ENCODE measurements at regions not wholly inside any gene's neighbourhood (a gene's known extent, or its start where the extent isn't known, plus 50 kb on each side); places are given as distances from the start of the nearest gene placed in this dataset.

DNA sequence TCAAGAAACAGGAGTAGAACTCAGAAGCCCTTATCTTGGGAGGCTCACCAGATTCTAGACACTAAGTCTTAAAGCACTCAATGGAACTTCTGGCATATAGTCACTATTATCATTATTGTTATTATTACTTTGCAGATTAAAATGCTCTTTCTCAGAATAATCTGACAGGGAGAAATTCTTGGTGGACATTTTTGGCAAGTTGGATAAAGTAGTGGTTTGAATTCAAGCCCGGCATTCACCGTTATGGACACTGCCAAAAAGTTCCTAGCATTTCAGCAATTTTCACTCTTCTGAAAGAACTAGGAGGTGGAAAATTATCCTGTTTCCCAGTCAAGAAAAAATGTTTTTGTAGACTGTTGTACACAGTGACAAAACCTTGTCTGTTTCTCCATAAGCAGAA lies 179.6 kb upstream of the ISX start:
- DNase-seq (ENCODE audit: low read depth in 2 of 2), result no peak

DNA sequence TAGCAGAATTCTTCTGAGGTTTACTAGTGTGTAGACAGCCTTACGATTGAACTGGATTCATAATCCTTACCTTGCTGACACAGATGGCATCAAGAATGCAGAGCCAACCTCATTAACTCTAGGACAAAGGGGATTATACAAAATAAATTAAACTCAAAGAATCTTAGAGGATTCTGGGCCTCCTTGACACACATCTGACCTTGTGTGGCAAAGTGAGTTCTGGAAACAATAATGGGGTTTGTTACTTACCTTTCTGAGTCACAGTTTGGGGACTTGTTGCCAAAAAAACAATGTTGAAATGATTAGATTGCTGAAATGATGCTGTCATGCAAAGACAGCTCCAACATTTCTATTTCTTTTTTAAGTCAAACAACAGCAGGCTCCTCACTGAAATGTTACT lies 179.1 kb upstream of the ISX start:
- no peak for DNase-seq (ENCODE audit: low read depth in 2 of 2)

DNA sequence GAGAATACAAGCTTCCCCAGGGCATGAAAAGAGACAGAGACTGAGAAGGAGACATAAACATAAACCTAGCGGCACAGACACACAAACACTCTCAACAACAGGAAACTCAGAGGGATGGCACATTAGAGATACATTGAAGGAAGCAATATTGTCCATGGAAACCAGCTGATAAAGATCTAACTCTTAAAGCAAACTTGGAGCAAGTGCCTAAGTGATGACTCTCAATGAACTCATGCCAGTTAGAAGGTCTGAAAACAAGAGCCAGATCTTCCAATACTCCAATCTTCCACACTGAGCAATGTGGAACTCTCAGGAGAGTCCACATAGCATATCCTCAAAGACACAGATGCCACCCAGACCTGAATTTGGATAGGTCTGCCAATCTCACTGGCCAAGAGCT lies 168.8 kb upstream of the ISX start:
- no peak for DNase-seq (ENCODE audit: low read depth in 2 of 2)

DNA sequence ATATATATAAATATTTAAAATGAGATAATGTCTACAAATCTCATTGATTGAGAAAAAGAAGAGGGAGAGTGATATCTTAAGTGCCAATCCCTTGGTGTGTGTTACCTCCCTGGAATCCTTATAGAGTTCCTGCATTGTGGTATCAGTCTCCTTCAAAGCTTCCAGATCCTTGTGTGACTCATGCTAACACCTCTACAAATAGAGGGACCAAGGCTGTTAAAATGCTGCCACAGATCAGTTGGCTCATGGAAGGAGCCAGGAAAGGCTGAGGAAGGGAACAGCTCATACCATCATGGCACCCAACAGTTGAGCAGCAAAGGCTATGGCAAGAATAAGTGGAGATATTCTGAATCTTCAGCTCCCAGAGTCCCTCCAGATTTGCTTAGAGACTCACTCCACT lies 163.6 kb upstream of the ISX start:
- DNase-seq (ENCODE audit: low read depth in 2 of 2), result no peak

DNA sequence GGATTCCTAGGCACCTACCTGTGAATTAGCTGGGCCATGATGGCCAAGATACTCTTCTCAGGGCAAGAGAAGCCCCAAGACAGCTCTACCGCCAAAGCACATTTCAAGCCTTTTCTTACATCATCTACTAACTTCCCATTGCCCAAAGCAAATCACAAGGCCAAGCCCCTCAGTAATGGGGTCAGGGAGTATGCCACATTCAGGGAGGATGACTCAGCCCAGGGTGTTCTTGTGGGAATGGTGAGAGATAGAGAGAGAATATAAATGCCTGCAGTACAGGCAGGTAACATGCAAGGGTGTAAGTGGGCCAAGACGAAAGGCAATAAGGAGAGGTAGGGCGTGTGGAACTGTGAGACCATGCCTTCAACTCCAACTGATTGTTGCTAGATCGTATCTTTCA lies 162.5 kb upstream of the ISX start:
- no peak for DNase-seq (ENCODE audit: low read depth in 2 of 2)

DNA sequence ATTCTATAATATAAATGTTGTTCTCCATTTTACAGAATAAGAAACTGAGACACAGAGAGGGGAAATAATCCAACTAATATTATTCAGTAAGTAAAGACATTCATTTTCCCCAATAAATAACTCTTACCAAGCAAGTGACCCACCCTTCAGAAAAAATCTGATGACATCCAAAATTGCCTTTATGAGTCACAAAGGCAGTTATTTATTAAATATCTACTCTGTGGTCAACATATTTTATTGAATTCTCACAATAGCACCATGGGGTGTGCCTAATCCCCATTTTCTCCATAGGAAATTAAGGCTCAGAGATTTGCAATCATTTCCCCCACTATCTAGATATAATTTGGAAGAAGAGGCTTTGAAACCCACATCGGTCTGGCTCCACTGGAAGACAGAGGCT lies 161.5 kb upstream of the ISX start:
- no peak for DNase-seq (ENCODE audit: low read depth in 2 of 2)

DNA sequence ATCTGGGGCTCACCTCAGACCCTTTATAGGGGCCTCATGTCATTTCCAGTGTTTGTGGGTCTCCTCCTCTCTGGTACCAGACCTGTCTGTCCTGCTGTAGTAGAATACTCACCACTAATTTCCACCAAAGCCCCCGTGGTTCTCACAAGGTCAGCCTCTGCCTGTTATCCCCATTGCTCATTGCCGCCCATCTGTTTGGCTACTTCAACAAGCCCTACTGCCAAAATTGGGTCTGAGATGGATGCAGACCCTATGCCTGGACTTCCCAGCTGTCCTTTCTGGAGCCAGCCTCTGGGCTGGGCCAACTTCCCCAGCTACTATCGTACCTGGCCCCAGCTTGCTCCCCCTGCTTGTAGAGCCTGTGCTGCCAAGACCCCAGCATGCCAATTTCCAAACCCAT lies 152.1 kb upstream of the ISX start:
- DNase-seq (ENCODE audit: low read depth in 2 of 2), result no peak

DNA sequence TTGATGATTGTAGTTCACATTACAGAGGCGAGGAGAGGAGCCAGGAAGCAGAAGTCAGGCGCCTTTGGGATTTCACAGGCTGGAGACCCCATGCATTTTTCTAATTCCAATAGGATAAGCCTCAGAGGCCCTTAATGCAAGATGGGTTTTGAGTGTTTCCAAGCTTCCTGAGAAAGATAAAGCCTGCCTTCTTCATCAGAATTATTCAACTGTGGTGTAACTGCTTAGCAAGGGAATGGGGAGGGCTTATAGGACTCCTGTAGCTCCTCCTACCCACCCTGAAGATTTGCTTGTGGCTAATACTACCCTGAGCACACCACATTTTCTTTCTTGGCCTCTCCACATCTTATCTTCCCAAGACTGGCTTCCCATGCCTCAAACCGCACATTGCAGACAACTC lies 151.1 kb upstream of the ISX start:
- DNase-seq (ENCODE audit: low read depth in 2 of 2), result no peak

DNA sequence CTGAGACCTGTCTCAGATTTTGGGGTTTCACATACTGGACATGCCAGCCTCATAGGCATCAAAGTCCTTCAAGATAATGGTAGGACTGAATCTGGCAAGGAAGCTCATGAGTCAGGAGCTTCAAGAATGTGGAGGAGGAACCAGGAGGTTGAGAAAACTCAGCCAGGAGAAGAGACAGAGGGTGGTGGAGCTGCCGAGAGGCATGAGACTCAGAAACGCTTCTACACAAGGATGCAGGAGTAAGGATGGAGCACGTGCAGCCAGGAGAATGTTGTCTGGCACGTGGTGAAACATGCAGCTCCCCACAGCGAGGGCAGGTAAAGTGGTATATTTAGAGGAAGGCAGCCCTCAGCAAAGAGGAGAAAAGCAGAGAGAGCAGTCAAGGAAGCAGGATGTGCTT lies 148.7 kb upstream of the ISX start:
- DNase-seq (ENCODE audit: low read depth in 2 of 2), result no peak

DNA sequence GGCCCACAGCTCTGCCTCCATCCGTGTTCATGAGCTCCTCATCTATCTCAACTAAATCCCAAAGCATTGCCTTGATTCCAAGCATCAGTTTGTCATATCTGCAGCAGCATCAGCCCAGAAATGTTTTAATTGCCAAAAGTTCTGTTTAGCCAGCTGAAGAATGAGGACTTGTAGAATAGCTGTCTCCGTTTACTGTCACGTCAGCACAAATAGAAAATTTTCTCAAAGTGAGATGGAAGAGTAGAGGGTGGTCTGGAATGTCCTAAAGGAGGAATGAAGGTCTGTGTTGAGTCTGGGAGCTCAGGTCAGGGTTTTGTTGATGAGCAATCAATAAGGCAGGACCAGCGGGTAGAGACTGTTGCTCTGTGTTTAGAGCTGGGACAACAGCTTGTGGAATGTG lies 134.9 kb upstream of the ISX start:
- no peak for DNase-seq (ENCODE audit: low read depth in 2 of 2)

DNA sequence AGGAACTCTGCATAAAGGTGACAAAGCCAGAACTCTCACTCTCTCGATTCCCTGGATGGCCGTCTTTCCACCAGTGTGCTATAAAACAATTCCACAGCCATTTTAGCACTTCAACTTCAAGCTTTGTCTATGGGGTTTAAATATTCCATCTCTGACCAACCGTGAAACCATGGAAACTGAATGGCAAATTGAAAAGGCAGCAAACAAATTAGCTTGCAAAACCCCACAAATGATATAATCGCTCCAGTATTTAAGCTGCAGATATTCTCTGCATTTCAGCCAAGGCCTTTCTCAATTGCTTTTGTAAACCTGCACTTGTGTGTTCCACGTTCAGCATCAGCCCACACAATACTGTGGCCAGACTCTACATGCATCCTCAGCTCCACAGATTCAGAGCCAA lies 131.7 kb upstream of the ISX start:
- no peak for DNase-seq (ENCODE audit: low read depth in 2 of 2)

DNA sequence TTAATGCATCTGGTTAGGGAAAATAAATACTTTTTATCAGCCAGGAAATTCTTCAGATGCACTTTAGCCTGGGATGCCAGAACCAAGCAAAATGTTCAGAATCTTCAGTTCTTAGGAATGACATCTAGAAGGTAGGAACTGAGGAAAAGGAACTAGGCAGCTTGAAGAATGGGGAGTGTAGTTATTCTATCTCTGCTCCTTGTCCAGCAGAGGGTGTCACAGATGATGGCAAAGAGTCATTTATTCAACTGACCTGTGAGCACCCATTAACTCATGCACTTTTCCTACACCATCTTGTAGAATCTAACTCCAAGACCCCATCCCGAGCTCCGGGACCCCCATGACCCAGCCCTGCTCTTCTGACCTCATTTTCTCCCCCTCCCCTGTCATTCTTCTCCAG lies 122.1 kb upstream of the ISX start:
- DNase-seq (ENCODE audit: low read depth in 2 of 2), result no peak

DNA sequence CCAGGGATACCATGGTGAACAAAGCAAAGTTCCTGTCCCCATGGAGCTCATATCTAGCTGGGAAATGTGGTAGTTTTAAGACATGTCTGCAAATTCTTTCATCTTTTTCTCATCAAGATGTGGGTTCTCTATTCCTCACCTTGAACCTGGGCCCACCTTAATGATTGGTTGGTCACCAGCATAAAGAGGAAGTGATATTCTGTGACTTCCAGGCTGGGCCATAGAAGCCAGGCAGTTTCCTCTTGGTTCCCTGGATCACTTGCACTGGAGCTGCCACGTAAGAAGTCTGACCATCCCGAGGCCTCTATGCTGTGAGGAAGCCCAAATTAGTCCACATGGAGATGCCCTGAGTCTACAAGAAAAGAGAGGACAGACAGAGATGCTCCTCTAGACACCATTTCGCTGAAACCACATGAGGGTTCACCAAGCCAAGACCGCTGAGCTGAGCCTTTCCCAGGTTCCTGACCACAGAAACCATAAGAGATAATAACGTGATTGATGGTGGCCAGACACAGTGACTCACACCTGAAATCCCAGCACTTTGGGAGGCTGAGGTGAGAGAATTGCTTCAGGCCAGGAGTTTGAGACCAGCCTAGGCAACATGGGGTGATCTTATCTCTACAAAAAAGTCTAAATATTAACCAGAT lies 119.5 kb upstream of the ISX start:
- DNase-seq (ENCODE audit: low read depth in 2 of 2), result no peak

DNA sequence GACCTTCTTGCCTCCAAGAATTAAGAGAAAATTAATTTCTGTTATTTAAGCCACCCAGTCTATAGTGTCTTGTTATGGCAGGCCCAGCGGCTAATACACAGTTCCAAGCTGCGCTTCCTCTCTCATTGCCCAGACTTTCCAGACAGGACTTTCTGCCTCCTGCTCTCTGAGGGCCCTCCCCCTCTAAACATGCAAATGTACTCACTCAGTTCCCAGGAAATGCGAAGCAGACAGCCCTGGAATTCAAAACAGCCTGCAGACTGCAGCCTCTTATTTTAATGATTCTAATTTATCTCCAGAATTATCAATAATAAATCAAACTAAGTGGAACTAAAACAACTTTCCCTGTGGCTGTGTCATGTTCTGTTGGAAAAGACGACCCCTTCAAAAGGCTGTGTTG lies 115.5 kb upstream of the ISX start:
- no peak for DNase-seq (ENCODE audit: low read depth in 2 of 2)

DNA sequence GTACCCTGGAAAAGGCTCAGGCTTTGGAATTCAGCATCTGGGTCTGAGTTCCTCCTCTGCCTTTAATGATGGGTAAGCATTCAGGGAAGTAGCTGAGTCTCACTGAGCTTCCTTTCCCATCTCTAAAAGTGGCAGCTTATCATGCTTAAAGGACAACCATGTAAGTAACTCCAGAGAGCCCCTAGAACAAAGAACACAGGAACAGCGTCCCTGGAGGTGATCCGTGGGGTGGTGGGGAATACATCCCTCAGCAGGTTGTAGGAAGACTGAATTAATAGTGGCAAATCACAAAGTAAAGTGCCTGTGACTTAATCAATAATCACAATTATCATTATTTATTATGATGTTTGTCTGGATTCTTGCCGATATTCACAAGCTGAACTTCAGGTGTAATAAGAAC lies 114.7 kb upstream of the ISX start:
- no peak for DNase-seq (ENCODE audit: low read depth in 2 of 2)

DNA sequence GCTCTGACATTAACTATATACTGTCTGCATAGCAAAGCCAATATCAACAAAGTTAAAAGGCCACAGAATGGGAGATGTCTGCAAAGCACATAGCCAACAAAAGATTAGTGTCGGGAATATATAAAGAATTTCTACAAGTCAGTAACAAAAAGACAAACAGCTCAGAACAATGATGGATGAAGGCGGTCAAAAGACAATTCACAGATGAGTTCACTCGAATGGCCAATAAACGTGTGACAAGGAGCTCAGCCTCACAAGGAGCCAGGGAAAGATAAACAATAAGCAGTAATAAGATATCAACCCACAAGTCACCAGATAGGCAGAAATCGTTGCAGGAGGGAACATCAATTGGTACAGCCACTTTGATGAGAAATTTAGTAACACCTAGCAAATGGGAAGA lies 106.0 kb upstream of the ISX start:
- no peak for DNase-seq (ENCODE audit: low read depth in 2 of 2)

DNA sequence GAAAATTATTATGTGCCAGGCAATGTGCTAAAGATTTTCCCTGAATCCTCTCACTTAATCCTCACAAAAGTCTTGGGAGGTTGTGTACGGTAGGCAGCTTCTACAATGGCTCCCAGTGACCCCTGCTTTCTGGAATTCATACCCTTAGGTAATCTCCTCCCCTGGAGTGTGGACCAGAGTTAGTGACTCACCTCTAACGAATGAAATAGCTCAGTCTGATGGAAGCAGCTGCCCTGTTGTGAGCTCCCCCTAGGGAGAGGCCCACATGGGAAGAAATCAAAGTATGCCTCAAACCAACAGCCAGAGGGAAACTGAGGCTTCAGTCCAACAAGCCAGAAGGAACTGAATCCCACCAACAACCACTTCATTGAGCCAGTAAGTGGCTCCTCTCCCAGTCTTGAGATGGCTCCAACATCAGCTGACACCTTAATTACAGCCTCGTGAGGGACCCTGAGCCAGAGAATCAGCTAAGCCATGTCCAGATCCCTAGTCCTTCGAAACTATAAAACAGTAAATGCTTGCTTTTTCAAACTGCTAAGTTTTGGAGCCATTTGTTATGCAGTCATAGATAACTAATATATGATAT lies 98.9 kb upstream of the ISX start:
- DNase-seq (ENCODE audit: low read depth in 2 of 2), result no peak

DNA sequence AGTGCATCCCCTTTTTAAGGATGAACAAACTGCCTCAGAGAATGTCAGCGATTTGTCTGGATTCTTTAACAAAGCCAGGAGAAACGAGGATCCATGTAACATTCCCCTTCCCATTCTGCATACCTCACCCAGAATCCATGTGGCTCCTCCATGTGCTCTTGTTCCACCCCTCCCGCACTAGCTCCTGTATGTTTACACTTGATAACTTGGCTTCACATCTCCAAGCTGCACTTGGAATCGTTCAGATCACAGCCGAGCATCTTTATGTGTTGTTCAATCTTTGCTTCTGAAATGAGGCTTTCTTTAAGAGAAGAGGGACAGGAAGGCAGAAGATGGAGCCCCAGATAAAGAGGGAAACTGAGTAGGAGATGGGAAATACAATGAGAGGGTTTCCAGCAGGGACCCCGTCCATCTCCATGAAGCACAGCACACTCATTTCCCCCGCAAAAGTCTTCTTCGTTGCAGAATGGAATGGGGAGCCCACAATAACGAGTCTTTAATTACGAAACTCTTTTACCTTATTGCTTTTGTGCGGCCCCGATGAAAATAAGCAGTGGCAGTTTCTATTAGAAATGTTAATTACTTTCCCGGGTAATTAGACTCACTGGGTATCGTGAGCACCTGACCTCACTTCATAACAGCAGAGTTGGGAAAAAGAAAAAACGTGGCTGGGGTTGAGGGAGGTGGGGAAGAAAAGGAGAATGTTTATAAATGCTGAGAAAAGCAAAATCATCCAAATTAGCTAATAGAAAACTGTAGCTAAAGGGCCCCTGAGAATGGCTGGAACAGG lies 96.8 kb upstream of the ISX start:
- DNase-seq (ENCODE audit: low read depth in 2 of 2), result no peak

DNA sequence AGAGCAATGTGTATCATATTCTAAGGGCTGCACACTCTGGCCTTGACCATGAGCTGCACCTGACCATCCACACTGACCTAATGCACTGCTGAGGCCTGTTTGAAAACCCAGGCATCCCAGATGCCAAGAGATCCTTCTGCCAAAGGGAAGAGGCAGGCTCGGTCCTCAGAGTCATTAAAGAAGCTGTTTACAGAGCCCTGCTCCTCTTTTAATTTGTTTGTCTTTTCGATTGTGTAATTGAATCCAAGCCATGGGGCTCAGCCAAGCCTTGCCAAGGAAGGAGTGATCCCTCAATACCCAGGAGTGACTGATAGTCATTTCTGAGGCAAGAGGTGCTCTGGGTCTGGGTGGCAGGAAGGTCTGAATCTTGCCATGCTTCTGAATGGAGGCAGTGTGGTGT lies 94.5 kb upstream of the ISX start:
- DNase-seq (ENCODE audit: low read depth in 2 of 2), result no peak

DNA sequence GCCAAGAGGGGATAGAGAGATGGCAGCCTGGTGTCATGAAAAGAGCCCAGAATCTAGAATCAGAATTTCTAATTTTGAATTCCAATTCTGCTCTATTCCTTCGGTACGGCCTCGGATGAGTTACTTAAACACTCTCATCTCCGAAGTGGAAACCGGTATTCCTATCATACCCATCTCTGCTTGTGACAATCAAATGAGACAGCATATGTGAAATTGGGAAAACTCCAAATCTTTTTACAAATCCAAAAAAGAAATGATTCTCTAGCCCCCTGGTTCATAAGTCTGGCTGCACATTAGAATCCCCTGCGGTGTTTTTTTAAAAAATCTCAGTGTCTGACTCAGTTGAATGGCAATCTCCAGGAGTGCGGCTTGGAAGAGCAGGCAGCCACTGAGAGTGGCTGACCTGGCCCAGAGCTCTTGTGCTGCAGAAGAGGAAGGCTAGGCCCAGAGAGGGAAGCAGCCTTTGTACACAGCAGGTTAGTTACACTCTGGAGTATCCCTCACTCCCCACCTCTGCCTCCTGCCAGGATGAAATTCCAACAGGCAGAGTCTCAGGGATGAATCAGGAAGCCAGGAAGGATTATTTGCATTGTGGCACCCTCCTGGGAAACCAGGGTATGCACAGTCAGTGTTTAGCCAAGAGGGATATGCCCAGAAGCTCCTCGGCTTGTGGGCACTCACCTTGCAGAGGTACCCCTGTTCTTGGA lies 93.6 kb upstream of the ISX start:
- DNase-seq (ENCODE audit: low read depth in 2 of 2), result no peak

DNA sequence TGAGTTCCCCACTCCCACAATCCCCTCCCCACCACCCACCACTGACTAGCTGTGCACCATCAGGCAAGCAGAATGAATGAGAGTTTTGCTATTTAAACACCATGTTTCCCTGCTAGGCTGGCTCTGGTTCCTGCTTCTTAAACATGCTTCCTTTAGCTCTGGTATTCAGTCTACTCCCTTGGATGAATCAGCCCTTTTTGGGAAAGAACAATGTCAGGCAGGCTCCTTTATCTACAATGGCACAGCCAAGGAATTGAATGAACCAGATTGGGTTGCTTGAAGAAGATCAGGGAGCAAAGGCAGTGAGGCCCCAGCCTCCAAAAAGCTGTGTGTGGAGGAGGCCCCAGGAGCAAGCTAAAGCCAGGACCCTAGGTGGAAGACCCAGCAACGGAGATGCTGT lies 92.9 kb upstream of the ISX start:
- no peak for DNase-seq (ENCODE audit: low read depth in 2 of 2)

DNA sequence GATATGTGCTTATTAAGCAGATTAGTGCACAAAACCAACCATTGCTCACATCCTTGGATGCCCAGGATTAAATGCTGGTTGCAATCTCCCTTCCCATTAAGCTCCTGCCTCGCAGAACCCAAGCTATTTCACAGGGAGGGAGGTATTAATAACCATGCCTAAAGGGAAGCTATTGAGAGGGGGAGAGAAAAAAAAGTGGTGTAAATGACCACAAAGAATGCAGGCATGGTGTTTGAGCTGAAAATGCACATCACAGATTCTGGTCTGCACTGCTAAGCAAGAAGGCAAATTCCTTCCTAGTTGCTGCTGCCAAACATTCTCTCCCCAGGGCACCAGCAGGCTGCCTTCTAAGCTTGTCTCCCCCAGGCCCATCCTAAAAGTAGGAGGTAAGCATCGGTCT lies 92.0 kb upstream of the ISX start:
- no peak for DNase-seq (ENCODE audit: low read depth in 2 of 2)

DNA sequence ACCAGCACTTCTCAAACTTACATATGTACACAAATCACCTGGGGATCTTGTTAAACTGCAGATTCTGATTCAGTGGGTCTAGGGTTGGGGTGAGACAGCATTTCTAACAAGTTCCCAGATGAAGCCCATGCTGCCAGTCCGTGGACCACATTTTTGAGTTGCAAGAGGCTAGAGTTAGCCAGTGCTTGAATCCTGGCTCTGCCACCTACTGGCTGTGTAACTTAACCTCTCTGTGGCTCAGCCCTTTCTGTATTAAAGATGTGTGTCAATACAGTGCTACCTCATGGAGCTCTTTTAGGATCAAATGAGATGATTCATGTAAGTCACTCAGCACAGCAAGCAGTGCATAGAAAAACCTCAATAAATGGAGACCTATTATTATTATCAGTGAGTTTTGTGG lies 90.2 kb upstream of the ISX start:
- DNase-seq (ENCODE audit: low read depth in 2 of 2), result no peak
